Left lung (tissue), 4 donors: ENCODE measurements at regions not wholly inside any gene's neighbourhood (a gene's known extent, or its start where the extent isn't known, plus 50 kb on each side); places are given as distances from the start of the nearest gene placed in this dataset.

Experiments used
- ATAC-seq: fragments of 200-7000 bp; cut with Tn5 transposase; one replicate; pipeline ENCODE4 v1.9.1; 2020; ENCODE audit warnings: moderate library complexity
- DNase-seq, 4 donors: peaks; one replicate each; pipeline ENCODE4 v3.0.0-alpha.2; 2013 to 2020
- H3K27ac ChIP-seq, 2 donors: fragments of 200-600 bp; sonication (generic) in 1 of 2; one replicate each; pipeline versions ENCODE4 v1.5.0 to v1.8.0; 2020 to 2021
- H3K27me3 ChIP-seq, 2 donors: fragments of 200-600 bp; sonication (generic) in 1 of 2; one replicate each; pipeline versions ENCODE4 v1.5.0 to v1.8.0; 2020 to 2021
- H3K36me3 ChIP-seq, 2 donors: fragments of 200-600 bp; sonication (generic) in 1 of 2; one replicate each; pipeline versions ENCODE4 v1.5.0 to v1.8.0; 2020 to 2021
- H3K4me1 ChIP-seq, 2 donors: fragments of 200-600 bp; one replicate each; pipeline ENCODE4 v1.8.0; 2021
- H3K4me3 ChIP-seq, 2 donors: fragments of 200-600 bp; sonication (generic) in 1 of 2; one replicate each; pipeline versions ENCODE4 v1.5.0 to v1.8.0; 2020 to 2021; ENCODE audit warnings: mild to moderate bottlenecking in 1 of 2
- H3K9me3 ChIP-seq, 2 donors: fragments of 200-600 bp; sonication (generic) in 1 of 2; one replicate each; pipeline versions ENCODE4 v1.5.0 to v1.8.0; 2020 to 2021
- CTCF ChIP-seq, 2 donors: fragments of 200-600 bp; sonication (generic) in 1 of 2; IDR thresholded peaks; one replicate each; pipeline versions ENCODE4 v1.5.0 to v1.8.0; 2021; ENCODE audit warnings: antibody characterized with exemption in 2 of 2
- intact Hi-C, 2 donors: fragments of 100-400 bp; cut with DNase I; formaldehyde crosslinking; loops; one replicate each; pipeline versions ENCODE4 v1.11.2 to v1.14.2; 2022
- donor health status: DM: no; HTN: yes; CAD: no.
- donor health status: DM: no; HTN: no; CAD: no.

DNA sequence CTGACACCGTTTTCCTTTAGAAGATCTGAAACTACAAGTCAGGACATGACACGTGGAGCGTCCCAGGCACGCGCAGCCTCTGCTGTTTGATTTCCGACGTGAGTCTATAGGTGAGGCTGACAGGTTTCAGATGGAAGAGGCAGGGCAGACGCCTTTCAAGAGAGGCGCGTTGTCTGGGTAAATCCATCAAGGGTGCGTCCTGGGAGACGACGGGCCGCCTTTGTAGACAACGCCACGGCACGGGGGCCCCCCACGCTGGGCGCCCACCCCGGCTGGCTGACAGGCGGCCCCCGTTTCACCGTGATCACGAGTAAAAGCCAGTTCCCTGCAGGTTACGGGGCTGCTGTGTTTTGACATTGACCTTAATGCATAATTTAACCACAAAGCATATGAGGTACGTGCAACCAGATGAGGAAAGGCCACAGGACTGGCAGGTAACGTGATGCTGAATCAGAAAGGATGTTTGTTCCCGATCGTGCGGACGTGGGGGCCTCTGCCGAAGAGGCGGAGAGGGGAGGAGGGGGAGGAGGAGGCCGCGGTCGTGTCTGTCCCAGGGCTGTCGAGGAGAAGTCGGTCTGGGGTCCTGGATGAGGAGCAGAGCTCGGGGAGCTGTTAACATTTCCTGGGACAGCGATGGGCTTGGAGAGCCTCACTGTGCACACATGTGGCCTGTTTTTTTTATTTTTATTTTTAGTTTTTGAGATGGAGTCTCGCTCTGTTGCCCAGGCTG, 51.1 kb upstream of the PPP2R3B start:
- ATAC-seq: no peak
- Histone ChIP-seq H3K9me3 (peaks cover 0 to 1% of the 10 kb centered on the region in 2 donors), H3K36me3 (no peaks in the 10 kb centered on the region), H3K27ac (no peak overlapping the region), H3K4me3 (no peak overlapping the region), H3K4me1 (peaks cover 0 to 3% of the 10 kb centered on the region in 2 donors), H3K27me3 (peaks cover 0 to 36% of the 10 kb centered on the region in 2 donors)
- no peak for TF ChIP-seq CTCF (IDR thresholded peaks at IDR 0.05)
- intact Hi-C loops: no loop called here
- DNase-seq: no peak

DNA sequence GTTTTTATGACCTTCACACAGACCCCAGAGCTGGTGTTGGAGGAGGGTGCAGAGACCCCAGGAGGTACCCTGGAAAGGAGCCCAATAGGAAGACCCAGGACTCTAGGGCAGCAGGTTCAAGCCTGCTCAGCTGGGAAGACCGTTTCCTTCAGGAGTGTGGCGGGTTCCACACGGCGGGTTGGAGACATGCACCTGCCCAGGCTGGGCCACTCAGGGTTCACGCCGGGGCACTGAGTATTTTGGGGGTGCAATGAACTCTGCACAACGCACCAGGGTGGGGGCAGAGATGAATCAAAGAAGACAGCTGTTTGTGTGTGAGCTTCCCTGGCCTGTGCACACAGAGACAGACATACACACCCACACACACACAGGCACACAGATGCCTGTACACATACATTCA, 52.5 kb upstream of the PPP2R3B start:
- Histone ChIP-seq H3K4me1 (peaks cover 0 to 3% of the 10 kb centered on the region in 2 donors), H3K27me3 (peaks cover 0 to 36% of the 10 kb centered on the region in 2 donors), H3K27ac (no peak overlapping the region), H3K36me3 (no peaks in the 10 kb centered on the region), H3K9me3 (peaks cover 0 to 1% of the 10 kb centered on the region in 2 donors), H3K4me3 (no peak overlapping the region)
- no peak for TF ChIP-seq CTCF (IDR thresholded peaks at IDR 0.05)
- ATAC-seq (no peak), DNase-seq (no peak)
- intact Hi-C loops: no loop called here

- DNase-seq (no peak), ATAC-seq (no peak)
- no peak overlapping the region for H3K27ac ChIP-seq
- intact Hi-C loops: no loop called here
- peaks cover 0 to 3% of the 10 kb centered on the region in 2 donors for H3K4me1 ChIP-seq
- TF ChIP-seq CTCF (IDR thresholded peaks at IDR 0.05): no peak
- peaks cover 0 to 36% of the 10 kb centered on the region in 2 donors for H3K27me3 ChIP-seq
- H3K9me3 ChIP-seq: no peaks in the 10 kb centered on the region
- H3K4me3 ChIP-seq: no peak overlapping the region
- H3K36me3 ChIP-seq: no peaks in the 10 kb centered on the region
Measured at GRCh38 chrX:439719-440118, 53.0 kb upstream of the PPP2R3B start.

GRCh38 chrX:440636-441035, 53.9 kb upstream of the PPP2R3B start:
- intact Hi-C loops: no loop called here
- no peak overlapping the region for H3K27ac ChIP-seq
- ATAC-seq (no peak), DNase-seq (no peak)
- TF ChIP-seq CTCF (IDR thresholded peaks at IDR 0.05): no peak
- no peaks in the 10 kb centered on the region for H3K36me3 ChIP-seq
- no peaks in the 10 kb centered on the region for H3K9me3 ChIP-seq
- H3K4me1 ChIP-seq: peaks cover 0 to 3% of the 10 kb centered on the region in 2 donors
- H3K4me3 ChIP-seq: no peak overlapping the region
- H3K27me3 ChIP-seq: peaks cover 0 to 27% of the 10 kb centered on the region in 2 donors

DNA sequence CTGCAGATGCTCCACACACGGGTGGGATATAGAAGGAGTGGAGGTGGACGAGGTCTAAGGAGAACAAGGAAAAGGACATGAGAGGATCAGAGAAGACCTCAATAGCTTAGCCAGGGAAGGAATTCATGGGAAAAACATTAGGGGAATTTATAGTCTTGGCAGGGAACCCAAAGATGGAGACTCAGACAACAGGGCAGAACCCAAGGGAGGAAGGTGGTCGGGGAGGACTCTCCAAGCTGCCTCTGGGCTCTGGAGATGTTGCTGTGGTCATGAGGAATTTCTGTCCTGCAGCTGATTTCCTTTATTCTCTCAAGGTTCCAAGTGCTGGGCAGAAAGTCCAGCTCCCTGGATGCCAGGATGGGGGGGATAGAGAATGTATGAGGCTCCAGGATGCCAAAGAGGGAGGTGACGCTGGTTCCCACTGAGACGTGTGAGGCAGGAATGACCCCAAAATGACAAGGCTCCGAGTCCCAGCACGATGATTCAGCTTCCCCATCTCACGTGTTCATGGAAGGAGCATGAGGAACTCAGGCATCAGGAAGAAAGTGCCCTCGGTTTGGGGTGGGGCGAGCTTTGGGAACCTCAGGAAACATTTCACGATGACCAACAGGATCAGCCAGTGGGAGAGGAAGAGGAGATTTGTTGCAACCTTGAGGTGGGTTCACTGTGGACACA, 57.0 kb upstream of the PPP2R3B start:
- intact Hi-C loops: no loop called here
- no peak overlapping the region for H3K27ac ChIP-seq
- ATAC-seq: no peak

More for the DNA sequence above, 57.0 kb upstream of the PPP2R3B start:
- Histone ChIP-seq H3K4me1 (no peaks in the 10 kb centered on the region), H3K4me3 (no peak overlapping the region), H3K9me3 (no peaks in the 10 kb centered on the region), H3K27me3 (peaks cover 0 to 15% of the 10 kb centered on the region in 2 donors), H3K36me3 (no peaks in the 10 kb centered on the region)
- DNase-seq: no peak
- no peak for TF ChIP-seq CTCF (IDR thresholded peaks at IDR 0.05)
